SIG-M5 treated with dmso at 0.1 percent for 504 hours (cell line): ENCODE measurements at regions not wholly inside any gene's neighbourhood (a gene's known extent, or its start where the extent isn't known, plus 50 kb on each side); places are given as distances from the start of the nearest gene placed in this dataset.

Source experiments
- DNase-seq: peaks from one replicate; lab custom pipeline; 2025; ENCODE audit not compliant: unreplicated experiment; lab: John Stamatoyannopoulos, UW

GRCh38 chr17:77391668-77392375 is 251.1 kb downstream of the SEC14L1 start:
- DNase-seq, result no peak

DNA sequence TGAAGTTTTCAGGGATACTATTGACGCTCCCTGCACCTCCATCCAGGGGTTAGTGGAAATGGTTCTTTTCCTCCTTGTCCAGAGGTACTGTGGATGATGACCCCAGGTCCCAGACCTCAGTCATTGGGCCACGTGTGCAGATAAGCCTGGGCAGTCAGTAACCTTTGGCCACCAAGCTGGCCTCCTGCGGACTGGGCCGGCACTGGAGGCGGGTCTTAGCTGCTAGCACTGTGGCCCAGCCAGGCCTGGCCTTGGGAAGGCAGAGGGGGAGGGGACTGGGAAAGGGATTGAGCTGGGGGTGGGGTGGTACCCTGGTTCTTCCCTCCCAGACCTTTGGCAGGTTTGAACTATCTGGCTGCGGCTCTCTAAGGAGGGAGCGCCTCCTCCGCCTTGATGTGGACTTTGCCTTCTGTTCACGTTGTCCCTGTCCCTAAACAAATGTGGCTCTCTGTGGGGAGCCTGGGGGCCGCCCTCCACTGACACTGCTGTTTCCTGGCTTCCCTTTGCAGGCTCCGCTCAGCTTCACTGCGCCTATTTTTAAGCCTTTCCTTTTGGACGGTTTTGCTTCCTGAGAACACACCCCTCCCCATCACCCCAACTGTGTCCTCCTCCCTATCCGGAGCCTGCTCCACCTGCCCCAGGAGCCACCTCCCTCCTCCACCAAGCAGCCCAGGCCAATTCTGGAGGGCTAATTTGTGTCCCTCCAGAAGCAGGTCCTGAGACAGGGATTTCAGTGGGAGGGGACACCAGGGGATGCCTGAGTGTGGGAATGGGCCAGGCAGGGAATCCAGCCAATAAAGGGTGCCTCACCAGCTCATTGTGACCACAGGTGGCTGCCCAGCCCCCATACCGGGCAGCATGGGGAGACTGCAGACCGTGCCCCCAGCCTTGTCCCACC is 251.9 kb downstream of the SEC14L1 start:
- no peak for DNase-seq

DNA sequence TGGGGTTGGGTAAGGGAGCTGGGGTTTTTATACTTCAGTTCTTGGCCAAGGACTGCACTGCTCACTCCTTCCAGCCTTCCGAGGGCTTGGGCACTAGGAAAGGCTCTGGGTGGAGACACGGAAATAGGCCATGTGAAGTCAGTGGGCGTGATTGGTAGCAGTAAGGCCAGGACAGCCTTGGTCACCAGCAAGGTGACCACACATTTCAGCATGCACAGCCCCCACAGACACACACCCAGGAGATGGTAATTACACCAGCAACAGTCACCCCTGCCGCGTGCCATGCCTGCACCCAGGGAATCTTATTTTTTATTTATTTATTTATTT is 252.5 kb downstream of the SEC14L1 start:
- no peak for DNase-seq

DNA sequence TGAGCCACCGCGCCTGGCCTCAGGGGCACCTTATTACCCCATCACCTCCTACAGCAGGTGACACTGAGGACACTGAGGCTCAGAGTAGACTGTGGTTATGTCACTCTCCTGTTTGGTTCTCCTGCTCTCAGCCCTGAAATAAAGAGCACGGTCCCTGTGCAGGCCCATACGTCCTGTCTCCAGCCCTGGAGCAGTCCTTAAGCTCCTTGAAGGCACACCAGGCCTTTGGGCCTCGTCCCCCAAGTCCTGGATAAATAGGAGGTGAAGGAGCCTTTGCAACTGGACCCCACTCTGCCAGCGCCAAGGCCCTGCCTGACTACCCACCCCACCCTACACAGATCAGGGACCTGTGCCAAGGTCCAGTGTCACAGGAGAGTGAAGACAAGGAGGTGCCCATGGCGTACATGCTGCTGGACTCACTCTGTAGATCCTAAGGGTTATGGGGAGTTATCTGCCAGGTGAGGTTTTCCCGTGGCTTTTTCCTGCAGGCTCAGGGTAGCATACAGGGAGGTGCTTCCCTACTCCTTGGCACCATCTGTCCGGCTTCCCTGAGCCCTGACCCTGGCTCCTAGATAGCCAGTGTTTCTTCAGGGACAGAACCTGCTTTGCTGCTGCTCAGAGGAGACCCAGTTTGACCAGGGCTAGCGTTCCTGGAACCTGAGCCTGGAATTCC is 253.2 kb downstream of the SEC14L1 start:
- DNase-seq, result no peak

- no peak for DNase-seq
These were observed 253.9 kb downstream of the SEC14L1 start for GRCh38 chr17:77394540-77395295.

- DNase-seq, result no peak
These were observed 254.8 kb downstream of the SEC14L1 start for GRCh38 chr17:77395501-77396048.

GRCh38 chr17:77396610-77397009 is 255.8 kb downstream of the SEC14L1 start:
- DNase-seq, result no peak

GRCh38 chr17:77398274-77398673 is 257.5 kb downstream of the SEC14L1 start:
- no peak for DNase-seq

GRCh38 chr17:77399319-77399957 is 258.7 kb downstream of the SEC14L1 start:
- no peak for DNase-seq

- DNase-seq, result no peak
These were observed 259.7 kb downstream of the SEC14L1 start for GRCh38 chr17:77400445-77400870.

DNA sequence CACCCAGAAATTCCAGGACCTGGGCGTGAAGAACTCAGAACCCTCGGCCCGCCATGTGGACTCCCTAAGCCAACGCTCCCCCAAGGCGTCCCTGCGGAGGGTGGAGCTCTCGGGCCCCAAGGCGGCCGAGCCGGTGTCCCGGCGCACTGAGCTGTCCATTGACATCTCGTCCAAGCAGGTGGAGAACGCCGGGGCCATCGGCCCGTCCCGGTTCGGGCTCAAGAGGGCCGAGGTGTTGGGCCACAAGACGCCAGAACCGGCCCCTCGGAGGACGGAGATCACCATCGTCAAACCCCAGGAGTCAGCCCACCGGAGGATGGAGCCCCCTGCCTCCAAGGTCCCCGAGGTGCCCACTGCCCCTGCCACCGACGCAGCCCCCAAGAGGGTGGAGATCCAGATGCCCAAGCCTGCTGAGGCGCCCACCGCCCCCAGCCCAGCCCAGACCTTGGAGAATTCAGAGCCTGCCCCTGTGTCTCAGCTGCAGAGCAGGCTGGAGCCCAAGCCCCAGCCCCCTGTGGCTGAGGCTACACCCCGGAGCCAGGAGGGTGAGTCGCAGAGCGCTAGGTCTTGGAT is 261.5 kb downstream of the SEC14L1 start:
- no peak for DNase-seq

DNA sequence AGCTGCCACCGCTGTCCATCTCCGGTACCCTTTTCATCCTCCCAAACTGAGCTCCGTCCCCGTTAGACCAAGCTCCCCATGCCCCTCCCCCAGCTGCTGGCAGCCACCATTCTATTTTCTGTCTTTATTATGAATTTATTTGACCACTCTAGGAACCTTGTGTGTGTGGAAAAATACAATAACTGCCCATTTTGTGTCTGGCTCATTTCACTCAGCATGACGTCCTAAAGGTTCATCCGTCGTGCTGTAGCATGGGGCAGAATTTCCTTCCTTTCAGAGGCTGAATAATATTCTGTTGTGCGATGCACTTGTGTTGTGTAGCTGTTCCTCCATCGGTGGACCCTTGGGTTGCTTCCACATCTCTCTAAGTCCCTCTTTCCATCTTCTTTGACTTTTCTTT is 263.1 kb downstream of the SEC14L1 start:
- no peak for DNase-seq

DNA sequence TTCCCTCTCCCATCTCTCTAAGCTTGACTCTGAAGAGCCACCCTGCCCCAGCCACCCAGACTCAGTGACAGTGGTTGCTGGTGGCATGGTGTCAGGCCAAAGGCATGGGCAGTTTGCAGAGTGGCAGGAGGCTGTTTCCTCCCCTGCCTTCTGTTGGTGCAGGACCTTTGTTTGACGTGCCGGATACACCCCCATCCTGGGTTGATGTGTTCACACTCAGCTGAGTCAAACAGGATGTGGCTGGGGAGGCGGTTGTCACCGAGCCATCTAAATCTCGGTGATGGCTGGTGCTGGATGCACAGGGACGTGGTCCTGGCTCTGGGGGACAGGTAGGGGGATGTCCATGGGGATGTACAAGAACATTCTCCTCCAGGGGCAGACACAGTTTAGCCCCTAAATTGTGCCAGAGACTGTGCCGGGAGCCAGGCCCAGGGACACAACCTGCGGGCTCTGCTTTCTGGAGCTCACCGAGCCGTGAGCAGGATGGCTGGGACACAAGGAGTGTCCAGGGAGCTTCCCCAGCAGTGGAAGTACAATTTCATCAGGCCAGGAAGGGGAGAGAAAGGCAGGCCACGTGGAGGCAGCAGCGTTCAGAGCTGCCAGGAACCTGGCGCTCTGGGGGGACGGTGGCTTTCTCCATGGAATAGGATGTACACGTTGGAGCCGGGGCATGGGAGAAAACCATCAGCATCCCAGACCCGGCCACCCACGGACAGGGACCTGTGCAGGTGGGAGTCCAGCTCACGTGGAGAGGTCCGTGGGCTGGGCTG is 264.2 kb downstream of the SEC14L1 start:
- DNase-seq, result peak; percentile 48

DNA sequence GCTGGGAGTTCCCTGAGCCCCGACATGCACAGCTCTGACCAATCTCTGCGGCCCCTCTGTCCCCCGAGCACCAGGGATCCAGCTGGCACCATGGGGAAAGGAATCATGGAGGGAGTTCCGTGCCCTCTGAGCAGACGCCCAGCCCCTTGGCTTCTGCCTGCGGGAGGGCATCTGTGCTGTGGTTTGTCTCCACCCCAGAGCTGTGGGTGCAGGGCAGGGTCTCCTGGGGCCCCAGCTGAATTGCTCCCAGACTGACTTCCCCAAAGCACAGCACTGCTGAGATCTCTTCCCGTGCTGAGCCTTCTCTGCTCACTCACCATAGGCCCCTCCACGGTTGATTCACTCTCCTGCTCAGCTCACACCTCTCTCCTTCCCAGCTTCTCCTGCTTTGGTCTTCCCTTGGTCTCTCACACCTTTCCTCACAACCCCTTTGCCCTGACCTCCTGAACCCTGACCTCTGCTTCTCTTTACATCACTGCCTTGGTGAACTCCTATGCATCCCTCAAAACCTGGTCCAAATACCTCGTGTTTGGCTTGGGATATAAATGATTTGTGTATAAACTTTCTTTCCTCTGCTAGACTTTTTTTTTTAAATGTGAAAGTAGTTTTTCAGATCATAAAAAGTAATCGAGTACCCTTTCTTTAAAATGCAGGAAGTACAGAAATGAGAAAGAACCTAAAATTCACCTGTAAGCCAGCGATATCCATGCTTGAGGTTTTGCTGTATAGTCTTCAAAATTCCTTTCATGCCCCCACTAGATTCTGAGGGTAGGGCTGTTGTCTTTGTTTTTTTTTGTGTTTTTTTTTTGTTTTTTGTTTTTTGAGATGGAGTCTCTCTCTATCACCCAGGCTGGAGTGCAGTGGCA is 265.3 kb downstream of the SEC14L1 start:
- peak; percentile 78 for DNase-seq

GRCh38 chr17:77407321-77408277 is 266.8 kb downstream of the SEC14L1 start:
- DNase-seq, result no peak

GRCh38 chr17:77408284-77408683 is 267.5 kb downstream of the SEC14L1 start:
- no peak for DNase-seq
